ENCODE measurements at regions not wholly inside any gene's neighbourhood (a gene's known extent, or its start where the extent isn't known, plus 50 kb on each side); places are given as distances from the start of the nearest gene placed in this dataset.

GRCh38 chr15:25509703-25510102 lies 70.9 kb upstream of the UBE3A start:
- H3K27ac ChIP-seq (ENCODE audit: insufficient read depth, low read length): no peak overlapping the region
- in situ Hi-C loops (cut with MboI; ENCODE audit: low sequenced_read_pairs): loop anchor here (10.0 to 25.0 kb wide), 4 partner anchors 425 to 1503 kb away; partner anchors contain the start of gene GABRA5
- no peak overlapping the region for H3K4me2 ChIP-seq (ENCODE audit: low read depth, low read length)
- intact Hi-C loops (cut with micrococcal nuclease): loop anchor here (2.0 to 10.0 kb wide), 4 partner anchors 183 to 1865 kb away; partner anchors contain the start of gene MAGEL2
- H2BK5ac ChIP-seq (ENCODE audit: low read depth, low read length, poor library complexity, severe bottlenecking): no peak overlapping the region
- H2BK20ac ChIP-seq (ENCODE audit: low read depth, low read length): no peak overlapping the region
- H4K8ac ChIP-seq (ENCODE audit: low read depth in 2 of 2, low read length in 2 of 2): no peak overlapping the region
- no TSS peak for BruUV-seq (replicated peaks)
- H3K9me1 ChIP-seq (ENCODE audit: insufficient read depth, low read length): no peaks in the 10 kb centered on the region
- no peak overlapping the region for H3K23ac ChIP-seq (ENCODE audit: low read depth, low read length)
- H3K9me3 ChIP-seq (ENCODE audit: control insufficient read depth, insufficient read depth, low read length): no peaks in the 10 kb centered on the region
- no peak overlapping the region for H3K4ac ChIP-seq (ENCODE audit: low read depth, low read length)
- H3K27me3 ChIP-seq (ENCODE audit: control insufficient read depth, insufficient read depth, low read length): no peaks in the 10 kb centered on the region
- dilution Hi-C loops (cut with HindIII; ENCODE audit: low sequenced_read_pairs, unreplicated experiment): no loop called here
- no peak overlapping the region for H3K4me3 ChIP-seq (ENCODE audit: insufficient read depth, low read depth, low read length)
- no peak overlapping the region for H2BK120ac ChIP-seq (ENCODE audit: low read depth, low read length)
- H2AK5ac ChIP-seq (ENCODE audit: low read depth, low read length): no peak overlapping the region
- H4K91ac ChIP-seq (ENCODE audit: insufficient read depth, low read depth, low read length): no peak overlapping the region
- no peak overlapping the region for H2AK9ac ChIP-seq (replicated peaks; ENCODE audit: low read depth, low read length, poor library complexity)
- WGBS, 2 experiments (ENCODE audit: extremely low coverage in 2 of 2, insufficient read length in 1 of 2): no CpG with 5 or more reads among the region's 4 CpGs
- TF ChIP-seq POLR2A (IDR thresholded peaks at IDR 0.05; ENCODE audit: low read depth, low read length) (no peak), SMC3 (IDR thresholded peaks at IDR 0.05; ENCODE audit: low read depth, low read length) (no peak), NFE2L2 (IDR thresholded peaks at IDR 0.05; ENCODE audit: low read depth, low read length) (no peak), CEBPB (IDR thresholded peaks at IDR 0.05; ENCODE audit: low read depth, low read length) (no peak), MAFK (IDR thresholded peaks at IDR 0.05; ENCODE audit: low read depth, low read length) (peak; percentile 64)
- H4K20me1 ChIP-seq (ENCODE audit: insufficient read depth, low read length): no peaks in the 10 kb centered on the region
- H2AFZ ChIP-seq (replicated peaks; ENCODE audit: low read length, poor library complexity): no peak overlapping the region
- H3K9ac ChIP-seq (ENCODE audit: low read depth, low read length): no peak overlapping the region
- no peaks in the 10 kb centered on the region for H3K4me1 ChIP-seq (ENCODE audit: control insufficient read depth, insufficient read depth, low read length)
- no peaks in the 10 kb centered on the region for H3K36me3 ChIP-seq (ENCODE audit: control insufficient read depth, insufficient read depth, low read length)
- ChIA-PET POLR2A (ENCODE audit: unreplicated experiment) (interaction anchor here (0.6 kb wide), 1 partner anchor 10 kb away, joined by 3 read pairs; no protein-coding TSS in a partner anchor), CTCF (interaction anchor here (0.7 to 1.5 kb wide), 4 partner anchors 424 to 1355 kb away, joined by 3 to 6 read pairs (median 4); no protein-coding TSS in a partner anchor)
- H4K5ac ChIP-seq (ENCODE audit: low read depth, low read length): no peak overlapping the region
- DNase-seq (no peak), ATAC-seq (ENCODE audit: low read depth) (no peak)
- no peak overlapping the region for H3K14ac ChIP-seq (replicated peaks; ENCODE audit: low read depth, low read length)
- H3K79me1 ChIP-seq (ENCODE audit: low read depth in 1 of 2, low read length in 2 of 2): no peaks in the 10 kb centered on the region
- no peak overlapping the region for H2BK15ac ChIP-seq (ENCODE audit: low read depth, low read length)
- no peak overlapping the region for H3K56ac ChIP-seq (ENCODE audit: extremely low read depth, insufficient read depth, low read length)
- no peak overlapping the region for H3K18ac ChIP-seq (ENCODE audit: low read depth, low read length)

All from IMR-90 (cell line).